Type B pancreatic cell (in vitro differentiated cells): ENCODE measurements at regions not wholly inside any gene's neighbourhood (a gene's known extent, or its start where the extent isn't known, plus 50 kb on each side); places are given as distances from the start of the nearest gene placed in this dataset.

Experiments
- DNase-seq: peaks from one replicate; pipeline ENCODE4 v3.0.0; 2021; ENCODE audit warnings: mixed read lengths; ENCODE audit not compliant: unreplicated experiment; ENCODE audit errors: extremely low spot score
- H3K27ac Mint-ChIP-seq: 2 replicates; pipeline ENCODE4 v1.8.0; 2021; ENCODE audit warnings: mild to moderate bottlenecking, mixed read lengths
- H3K27me3 Mint-ChIP-seq: 2 replicates; pipeline ENCODE4 v1.8.0; 2021; ENCODE audit warnings: mixed read lengths
- H3K36me3 Mint-ChIP-seq: 2 replicates; pipeline ENCODE4 v1.8.0; 2021; ENCODE audit warnings: mixed read lengths
- H3K4me1 Mint-ChIP-seq: one replicate; pipeline ENCODE4 v1.8.0; 2021; ENCODE audit warnings: mixed read lengths; ENCODE audit not compliant: unreplicated experiment
- H3K4me3 Mint-ChIP-seq: 2 replicates; pipeline ENCODE4 v1.8.0; 2021; ENCODE audit warnings: mild to moderate bottlenecking, mixed read lengths
- H3K9me3 Mint-ChIP-seq: 2 replicates; pipeline ENCODE4 v1.8.0; 2021; ENCODE audit warnings: mixed read lengths
- CTCF ChIP-seq: fragments of 200-600 bp; sonication (generic); conservative IDR thresholded peaks from 2 replicates; pipeline ENCODE4 v1.5.0; 2021; ENCODE audit warnings: antibody characterized with exemption, mild to moderate bottlenecking

GRCh38 chr16:85514598-85515318 is 98.4 kb upstream of the GSE1 start:
- Mint-ChIP-seq H3K9me3 (no peaks in the 10 kb centered on the region), H3K36me3 (peaks cover 9% of the 10 kb centered on the region), H3K27me3 (no peaks in the 10 kb centered on the region), H3K27ac (peak overlapping the region; percentile 79), H3K4me3 (peak overlapping the region; percentile 51), H3K4me1 (peaks cover 28% of the 10 kb centered on the region)
- TF ChIP-seq CTCF: no peak
- DNase-seq: no peak

- no peak overlapping the region for H3K4me3 Mint-ChIP-seq
- no peak for DNase-seq
- peaks cover 26% of the 10 kb centered on the region for H3K4me1 Mint-ChIP-seq
Observed at GRCh38 chr16:85515319-85515745, 97.8 kb upstream of the GSE1 start.

GRCh38 chr16:85515830-85516397 is 97.2 kb upstream of the GSE1 start:
- Mint-ChIP-seq H3K4me3 (no peak overlapping the region), H3K4me1 (peaks cover 28% of the 10 kb centered on the region), H3K27ac (no peak overlapping the region), H3K27me3 (no peaks in the 10 kb centered on the region), H3K36me3 (peaks cover 9% of the 10 kb centered on the region), H3K9me3 (no peaks in the 10 kb centered on the region)
- TF ChIP-seq CTCF: no peak
- no peak for DNase-seq

More at GRCh38 chr16:85515319-85515745, 97.8 kb upstream of the GSE1 start:
- no peak for TF ChIP-seq CTCF
- H3K27ac Mint-ChIP-seq: no peak overlapping the region
- no peaks in the 10 kb centered on the region for H3K27me3 Mint-ChIP-seq
- peaks cover 9% of the 10 kb centered on the region for H3K36me3 Mint-ChIP-seq
- no peaks in the 10 kb centered on the region for H3K9me3 Mint-ChIP-seq

DNA sequence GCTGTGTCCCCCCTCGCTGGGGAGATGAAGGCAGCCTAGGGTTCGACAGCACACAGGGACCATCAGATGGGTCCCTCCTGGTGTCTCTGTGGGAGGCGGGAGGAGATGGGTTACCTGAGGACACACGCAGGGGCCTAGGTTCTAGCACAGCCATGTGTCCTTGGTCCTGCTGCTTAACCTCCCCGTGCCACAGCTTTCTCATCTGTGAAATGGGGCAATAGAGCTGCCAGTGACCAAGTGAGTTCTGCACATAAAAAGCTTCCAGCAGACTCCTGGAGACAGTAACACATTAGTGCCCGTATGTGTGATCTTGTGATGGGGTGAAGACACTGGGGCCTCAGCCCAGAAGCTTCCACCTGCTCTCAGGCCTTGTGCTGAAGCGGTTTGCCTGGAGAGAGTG is 96.0 kb upstream of the GSE1 start:
- Mint-ChIP-seq H3K27me3 (no peaks in the 10 kb centered on the region), H3K9me3 (no peaks in the 10 kb centered on the region), H3K4me1 (peaks cover 30% of the 10 kb centered on the region), H3K27ac (no peak overlapping the region), H3K36me3 (peaks cover 9% of the 10 kb centered on the region), H3K4me3 (no peak overlapping the region)
- DNase-seq: no peak
- no peak for TF ChIP-seq CTCF

GRCh38 chr16:85517563-85518179 is 95.5 kb upstream of the GSE1 start:
- DNase-seq: no peak
- H3K27ac Mint-ChIP-seq: no peak overlapping the region
- no peak for TF ChIP-seq CTCF
- H3K36me3 Mint-ChIP-seq: peaks cover 9% of the 10 kb centered on the region
- H3K4me1 Mint-ChIP-seq: peaks cover 31% of the 10 kb centered on the region
- H3K4me3 Mint-ChIP-seq: no peak overlapping the region
- no peaks in the 10 kb centered on the region for H3K9me3 Mint-ChIP-seq
- H3K27me3 Mint-ChIP-seq: no peaks in the 10 kb centered on the region
